Bronchial epithelial cell (primary cell): ENCODE measurements at regions not wholly inside any gene's neighbourhood (a gene's known extent, or its start where the extent isn't known, plus 50 kb on each side); places are given as distances from the start of the nearest gene placed in this dataset.
"Not testable (repeated sequence)": the region's sequence is repeated elsewhere in the genome, so short reads cannot be mapped to it uniquely, and the experiment has no call there.

Experiments
- DNase-seq: peaks from one replicate; pipeline ENCODE4 v3.0.0-alpha.2; 2010; ENCODE audit warnings: low read depth
- FAIRE-seq: peaks from 2 replicates; lab custom pipeline; 2011; peaks lifted over from hg19 to GRCh38; lab: Jason Lieb, UNC
- H3K27me3 ChIP-seq: 2 replicates; pipeline ENCODE4 v1.5.1; 2011; ENCODE audit warnings: low read length; ENCODE audit not compliant: control insufficient read depth, insufficient read depth
- H3K36me3 ChIP-seq: 2 replicates; pipeline ENCODE4 v1.5.1; 2011; ENCODE audit warnings: low read length; ENCODE audit not compliant: control insufficient read depth, insufficient read depth
- H3K4me3 ChIP-seq: 2 replicates; pipeline ENCODE4 v1.5.1; 2011; ENCODE audit warnings: mild to moderate bottlenecking, low read depth, low read length, control low read depth
- TF ChIP-seq, protein P1 (sequence below): IDR thresholded peaks from 2 replicates; pipeline ENCODE4 v1.5.1; 2011; ENCODE audit warnings: mild to moderate bottlenecking, moderate library complexity, low read length, control low read depth, inconsistent platforms; ENCODE audit not compliant: insufficient read depth, severe bottlenecking

GRCh38 chr5:25991639-25992038 is 1046.7 kb downstream of the CDH9 start:
- DNase-seq = no peak
- TF ChIP-seq, protein P1, sequence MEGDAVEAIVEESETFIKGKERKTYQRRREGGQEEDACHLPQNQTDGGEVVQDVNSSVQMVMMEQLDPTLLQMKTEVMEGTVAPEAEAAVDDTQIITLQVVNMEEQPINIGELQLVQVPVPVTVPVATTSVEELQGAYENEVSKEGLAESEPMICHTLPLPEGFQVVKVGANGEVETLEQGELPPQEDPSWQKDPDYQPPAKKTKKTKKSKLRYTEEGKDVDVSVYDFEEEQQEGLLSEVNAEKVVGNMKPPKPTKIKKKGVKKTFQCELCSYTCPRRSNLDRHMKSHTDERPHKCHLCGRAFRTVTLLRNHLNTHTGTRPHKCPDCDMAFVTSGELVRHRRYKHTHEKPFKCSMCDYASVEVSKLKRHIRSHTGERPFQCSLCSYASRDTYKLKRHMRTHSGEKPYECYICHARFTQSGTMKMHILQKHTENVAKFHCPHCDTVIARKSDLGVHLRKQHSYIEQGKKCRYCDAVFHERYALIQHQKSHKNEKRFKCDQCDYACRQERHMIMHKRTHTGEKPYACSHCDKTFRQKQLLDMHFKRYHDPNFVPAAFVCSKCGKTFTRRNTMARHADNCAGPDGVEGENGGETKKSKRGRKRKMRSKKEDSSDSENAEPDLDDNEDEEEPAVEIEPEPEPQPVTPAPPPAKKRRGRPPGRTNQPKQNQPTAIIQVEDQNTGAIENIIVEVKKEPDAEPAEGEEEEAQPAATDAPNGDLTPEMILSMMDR = no peak
- no peak for FAIRE-seq
- Histone ChIP-seq H3K4me3 (no peak overlapping the region), H3K36me3 (no peaks in the 10 kb centered on the region), H3K27me3 (no peaks in the 10 kb centered on the region)

- no peak overlapping the region for H3K4me3 ChIP-seq
- TF ChIP-seq, protein P1 = no peak
- DNase-seq (no peak), FAIRE-seq (no peak)
- H3K36me3 ChIP-seq = no peaks in the 10 kb centered on the region
- H3K27me3 ChIP-seq = no peaks in the 10 kb centered on the region
Measured at GRCh38 chr5:25990771-25991170, 1047.6 kb downstream of the CDH9 start.

DNA sequence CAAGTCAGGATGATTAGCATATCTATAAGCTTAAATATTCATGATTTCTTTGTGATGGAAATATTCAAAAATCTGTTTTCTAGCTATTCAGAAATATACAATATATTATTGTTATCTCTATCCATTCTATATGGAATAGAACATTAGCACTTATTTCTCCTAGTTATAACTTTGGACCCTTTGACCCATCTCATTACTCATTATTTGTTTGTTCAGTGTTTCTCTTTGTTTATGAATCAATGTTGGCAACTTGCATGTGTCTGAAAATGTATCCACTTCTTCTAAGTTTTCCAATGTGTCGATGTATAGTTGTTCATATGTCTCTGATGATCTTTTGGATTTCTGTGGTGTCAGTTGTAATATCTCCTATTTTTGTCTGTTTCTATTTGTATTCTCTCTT is 1059.3 kb downstream of the CDH9 start:
- Histone ChIP-seq H3K36me3 (no peaks in the 10 kb centered on the region), H3K4me3 (no peak overlapping the region), H3K27me3 (no peaks in the 10 kb centered on the region)
- DNase-seq (no peak), FAIRE-seq (no peak)
- TF ChIP-seq, protein P1 = no peak

GRCh38 chr5:25975885-25976284 is 1062.5 kb downstream of the CDH9 start:
- DNase-seq (no peak), FAIRE-seq (no peak)
- Histone ChIP-seq H3K27me3 (no peaks in the 10 kb centered on the region), H3K4me3 (no peak overlapping the region), H3K36me3 (no peaks in the 10 kb centered on the region)
- TF ChIP-seq, protein P1 = no peak

- TF ChIP-seq, protein P1 = no peak
- Histone ChIP-seq H3K4me3 (no peak overlapping the region), H3K36me3 (no peaks in the 10 kb centered on the region), H3K27me3 (no peaks in the 10 kb centered on the region)
- DNase-seq (no peak), FAIRE-seq (no peak)
Measured at GRCh38 chr5:25974451-25974850, 1063.9 kb downstream of the CDH9 start.

GRCh38 chr5:25970906-25971489 is 1067.4 kb downstream of the CDH9 start:
- Histone ChIP-seq H3K4me3 (no peak overlapping the region), H3K36me3 (no peaks in the 10 kb centered on the region), H3K27me3 (no peaks in the 10 kb centered on the region)
- TF ChIP-seq, protein P1 = no peak
- FAIRE-seq = no peak
- DNase-seq = no peak

DNA sequence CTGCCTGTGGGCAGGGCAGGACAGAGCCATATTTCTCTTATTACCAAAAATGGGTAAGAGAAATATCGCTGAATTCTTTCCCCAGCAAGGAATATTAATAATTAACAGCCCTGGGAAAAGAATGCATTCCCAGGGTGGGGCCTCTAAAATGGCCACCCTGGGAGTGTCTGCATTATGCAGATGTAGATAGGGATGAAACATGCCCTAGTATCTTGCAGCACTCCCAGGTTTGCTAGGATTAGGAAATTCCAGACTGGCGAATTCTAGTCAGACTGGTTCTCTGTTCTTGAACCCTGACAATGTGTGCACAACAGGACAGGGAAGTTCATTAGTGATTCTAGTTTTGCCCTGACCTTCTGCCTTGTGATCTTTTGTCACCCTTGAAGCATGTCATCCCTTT is 1069.3 kb downstream of the CDH9 start:
- not testable (repeated sequence) for FAIRE-seq, H3K36me3 ChIP-seq, H3K27me3 ChIP-seq, DNase-seq, H3K4me3 ChIP-seq
